HepG2 (cell line): ENCODE measurements at regions not wholly inside any gene's neighbourhood (a gene's known extent, or its start where the extent isn't known, plus 50 kb on each side); places are given as distances from the start of the nearest gene placed in this dataset.
A peak's percentile ranks its signal among the peaks of the same experiment; 100 is the strongest.

Source experiments
- ATAC-seq: fragments of 200-7000 bp; cut with Tn5 transposase; 3 replicates; pipeline ENCODE4 v1.9.1; 2020; ENCODE audit warnings: mild to moderate bottlenecking, moderate library complexity
- BruUV-seq: library from RNA; stranded (reverse); fragments of 400-500 nt; replicated peaks from 2 replicates; lab custom pipeline; 2021; lab: Mats Ljungman, UMichigan
- CTCF ChIA-PET: fragments of 300-600 bp; formaldehyde crosslinking; extraction: SDS; loops from one replicate; lab custom pipeline; 2021; ENCODE audit warnings: low total read pairs, inconsistent platforms, low intra/inter-chr PET ratio; lab: Yijun Ruan, JAX
- POLR2A ChIA-PET: fragments of 350-600 bp; sonication (Branson Sonifier 250); formaldehyde crosslinking; loops from one replicate; lab custom pipeline; 2020; ENCODE audit warnings: antibody characterized with exemption, inconsistent platforms; lab: Yijun Ruan, JAX
- DNase-seq: peaks from one replicate; pipeline ENCODE4 v3.0.0-alpha.2; 2015; ENCODE audit warnings: low spot score
- FAIRE-seq: peaks from 3 replicates; lab custom pipeline; 2011; peaks lifted over from hg19 to GRCh38; lab: Jason Lieb, UNC
- H2AFZ ChIP-seq: one replicate; pipeline ENCODE4 v1.6.1; 2011; ENCODE audit warnings: low read length, inconsistent platforms
- H3K27ac ChIP-seq: fragments of 300-600 bp; 3 replicates; pipeline ENCODE4 v1.8.0; 2011; ENCODE audit warnings: mixed run types, mild to moderate bottlenecking, mixed read lengths, low read length, inconsistent platforms; ENCODE audit not compliant: insufficient read depth; ENCODE audit errors: extremely low read length
- H3K27me3 ChIP-seq, 2 experiments: fragments of 200-600 bp in 1 of 2; 2 replicates in 1 of 2; 3 replicates in 1 of 2; pipeline versions ENCODE4 v1.6.0 to v1.8.0; 2011; ENCODE audit warnings: low read length in 2 of 2, mild to moderate bottlenecking in 2 of 2, moderate library complexity in 2 of 2, inconsistent platforms in 1 of 2; ENCODE audit not compliant: insufficient read depth in 2 of 2, control insufficient read depth in 1 of 2
- H3K36me3 ChIP-seq, 2 experiments: fragments of 200-600 bp in 1 of 2; replicated peaks in 1 of 2; 2 replicates in 1 of 2; 3 replicates in 1 of 2; pipeline versions ENCODE4 v1.5.1 to v1.8.0; 2011; ENCODE audit warnings: low read length in 2 of 2, inconsistent platforms in 1 of 2; ENCODE audit not compliant: insufficient read depth in 2 of 2, control insufficient read depth in 1 of 2
- H3K4me1 ChIP-seq: 2 replicates; pipeline ENCODE4 v1.5.1; 2012; ENCODE audit warnings: low read length, inconsistent platforms; ENCODE audit not compliant: insufficient read depth
- H3K4me2 ChIP-seq: 2 replicates; pipeline ENCODE4 v1.6.0; 2011; ENCODE audit warnings: low read depth, low read length, inconsistent platforms
- H3K4me3 ChIP-seq, 3 experiments: fragments of 200-600 bp in 1 of 3; sonication (generic), shearing (Covaris generic) in 1 of 3; replicated peaks in 1 of 3; 2 replicates each; pipeline ENCODE4 v1.5.1; 2011 to 2016; ENCODE audit warnings: low read length in 3 of 3, inconsistent platforms in 2 of 3, low read depth in 2 of 3, mild to moderate bottlenecking in 2 of 3, control low read depth in 1 of 3, mixed read lengths in 1 of 3; ENCODE audit not compliant: insufficient read depth in 1 of 3
- H3K79me2 ChIP-seq: one replicate; pipeline ENCODE4 v1.6.1; 2011; ENCODE audit warnings: low read length, inconsistent platforms; ENCODE audit not compliant: insufficient read depth
- H3K9ac ChIP-seq: 2 replicates; pipeline ENCODE4 v1.6.0; 2011; ENCODE audit warnings: mild to moderate bottlenecking, low read depth, low read length, inconsistent platforms; ENCODE audit not compliant: insufficient read depth
- H3K9me3 ChIP-seq: 2 replicates; pipeline ENCODE4 v1.5.1; 2012; ENCODE audit warnings: mild to moderate bottlenecking, low read length
- H4K20me1 ChIP-seq: 2 replicates; pipeline ENCODE4 v1.6.0; 2011; ENCODE audit warnings: inconsistent platforms, mild to moderate bottlenecking, low read length, moderate library complexity; ENCODE audit not compliant: insufficient read depth
- CEBPB ChIP-seq: IDR thresholded peaks from 2 replicates; pipeline ENCODE4 v1.6.1; 2011; ENCODE audit warnings: low read depth, low read length, improper control_type of control experiment, borderline replicate concordance
- CEBPG ChIP-seq: IDR thresholded peaks from 2 replicates; pipeline ENCODE4 v1.6.1; 2016
- KMT2B ChIP-seq: IDR thresholded peaks from 2 replicates; pipeline ENCODE4 v1.6.1; 2016; ENCODE audit warnings: missing genetic modification reagents, missing compliant biosample characterization
- MEF2D ChIP-seq: sonication (generic); formaldehyde crosslinking; IDR thresholded peaks from 2 replicates; pipeline ENCODE4 v1.5.1; 2020; ENCODE audit warnings: mild to moderate bottlenecking, missing genetic modification reagents
- PAX8 ChIP-seq: sonication (generic); formaldehyde crosslinking; IDR thresholded peaks from 2 replicates; pipeline ENCODE4 v1.8.0; 2022; ENCODE audit warnings: mild to moderate bottlenecking, missing genetic modification reagents, borderline replicate concordance
- RARG ChIP-seq: sonication (generic); formaldehyde crosslinking; IDR thresholded peaks from 2 replicates; pipeline ENCODE4 v1.4.0; 2020; ENCODE audit warnings: low read depth, mild to moderate bottlenecking, missing genetic modification reagents
- SCMH1 ChIP-seq: sonication (generic); formaldehyde crosslinking; IDR thresholded peaks from 2 replicates; pipeline ENCODE4 v1.9.0; 2021; ENCODE audit warnings: missing genetic modification reagents, mild to moderate bottlenecking, borderline replicate concordance
- TRIM24 ChIP-seq: sonication (generic); formaldehyde crosslinking; IDR thresholded peaks from 2 replicates; pipeline ENCODE4 v1.8.0; 2022; ENCODE audit warnings: mild to moderate bottlenecking, missing genetic modification reagents
- ZNF138 ChIP-seq: sonication (generic); formaldehyde crosslinking; IDR thresholded peaks from 2 replicates; pipeline ENCODE4 v1.5.0; 2020; ENCODE audit warnings: mild to moderate bottlenecking, low read depth, missing genetic modification reagents
- ZNF629 ChIP-seq: sonication (generic); formaldehyde crosslinking; conservative IDR thresholded peaks from 2 replicates; pipeline ENCODE4 v1.5.0; 2020; ENCODE audit warnings: missing genetic modification reagents
- ZNF776 ChIP-seq: sonication (generic); formaldehyde crosslinking; IDR thresholded peaks from 2 replicates; pipeline ENCODE4 v1.4.0; 2020; ENCODE audit warnings: mild to moderate bottlenecking, missing genetic modification reagents
- WGBS: methylation state at CpG from one replicate; pipeline ENCODE4 v1.1.6; 2017; ENCODE audit warnings: low lambda C conversion rate; 5-methylcytosine and 5-hydroxymethylcytosine counted together
- in situ Hi-C: cut with HindIII; loops from 2 replicates; pipeline ENCODE4 v1.10.0; 2017; ENCODE audit warnings: low pct_unique_long_range_greater_than_20kb; ENCODE audit not compliant: extremely low pct_ligation_motif_present
- intact Hi-C: fragments of 100-400 bp; cut with micrococcal nuclease; formaldehyde crosslinking; loops from one replicate; pipeline ENCODE4 v1.10.0; 2022; ENCODE audit not compliant: unreplicated experiment
- TF ChIP-seq, protein P1 (sequence below): sonication (generic); formaldehyde crosslinking; IDR thresholded peaks from 2 replicates; pipeline ENCODE4 v1.8.1; 2023; ENCODE audit warnings: mild to moderate bottlenecking, moderate library complexity, missing genetic modification reagents

- WGBS: 60% methylated on average over 6 of the region's 6 CpGs
- DNase-seq: no peak
- H3K27ac ChIP-seq: no peak overlapping the region
- H4K20me1 ChIP-seq: no peaks in the 10 kb centered on the region
- no peaks in the 10 kb centered on the region for H3K36me3 ChIP-seq
- H3K4me3 ChIP-seq: no peak overlapping the region
- no TSS peak for BruUV-seq
- no peak for ATAC-seq
- no peaks in the 10 kb centered on the region for H3K27me3 ChIP-seq
- no peaks in the 10 kb centered on the region for H3K79me2 ChIP-seq
- CTCF ChIA-PET: no interaction called here
- no peak overlapping the region for H2AFZ ChIP-seq
- intact Hi-C loops: no loop called here
- no peaks in the 10 kb centered on the region for H3K4me1 ChIP-seq
- FAIRE-seq: no peak
- no peak overlapping the region for H3K9ac ChIP-seq
- TF ChIP-seq CEBPB (peak; percentile 89), KMT2B (CRISPR knock-in tag) (no peak), PAX8 (CRISPR knock-in tag) (no peak), MEF2D (CRISPR knock-in tag) (no peak), ZNF629 (CRISPR knock-in tag) (no peak), TRIM24 (no peak), RARG (CRISPR knock-in tag) (no peak), ZNF138 (no peak), CEBPG (0 out of 2 replicates have a peak, but pooled peaks have one; percentile 13), ZNF776 (no peak), SCMH1 (CRISPR knock-in tag) (no peak)
- TF ChIP-seq, protein P1, sequence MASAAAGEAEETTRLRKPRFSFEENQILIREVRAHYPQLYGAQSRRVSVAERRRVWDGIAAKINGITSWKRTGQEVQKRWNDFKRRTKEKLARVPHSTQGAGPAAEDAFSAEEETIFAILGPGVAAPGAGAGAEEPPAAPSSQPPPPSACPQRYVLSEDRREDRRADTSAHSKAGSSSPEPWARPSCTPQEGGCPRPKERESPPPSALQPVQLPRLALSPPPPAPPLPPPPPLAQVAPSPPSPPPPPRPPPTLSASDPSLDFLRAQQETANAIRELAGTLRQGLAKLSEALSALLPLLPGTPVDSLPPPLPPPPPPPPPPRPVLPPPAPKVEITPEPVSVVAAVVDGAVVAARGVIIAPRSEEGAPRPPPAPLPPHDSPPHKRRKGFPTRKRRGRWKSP: no peak
- in situ Hi-C loops: no loop called here
- POLR2A ChIA-PET: no interaction called here
- no peak overlapping the region for H3K4me2 ChIP-seq
- H3K9me3 ChIP-seq: no peaks in the 10 kb centered on the region
Measured at GRCh38 chr4:42715807-42716482, 59.0 kb upstream of the ATP8A1 start.
